ENCODE measurements at regions not wholly inside any gene's neighbourhood (a gene's known extent, or its start where the extent isn't known, plus 50 kb on each side); places are given as distances from the start of the nearest gene placed in this dataset.

GRCh38 chr15:62722237-62722636 is 320.3 kb upstream of the TPM1 start:
- no peak for DNase-seq

- no peak for DNase-seq
These were observed 316.1 kb upstream of the TPM1 start for GRCh38 chr15:62726461-62726860.

- DNase-seq, result no peak
These were observed 315.0 kb upstream of the TPM1 start for GRCh38 chr15:62727501-62727900.

GRCh38 chr15:62730825-62731224 is 311.7 kb upstream of the TPM1 start:
- DNase-seq, result no peak

- DNase-seq, result no peak
These were observed 310.5 kb upstream of the TPM1 start for GRCh38 chr15:62732078-62732477.

GRCh38 chr15:62734706-62735105 is 307.8 kb upstream of the TPM1 start:
- DNase-seq, result no peak

- DNase-seq, result no peak
These were observed 305.8 kb upstream of the TPM1 start for GRCh38 chr15:62736756-62737155.

- no peak for DNase-seq
These were observed 305.0 kb upstream of the TPM1 start for GRCh38 chr15:62737551-62737950.

GRCh38 chr15:62739082-62739481 is 303.5 kb upstream of the TPM1 start:
- no peak for DNase-seq

GRCh38 chr15:62739507-62739906 is 303.0 kb upstream of the TPM1 start:
- DNase-seq, result no peak

- DNase-seq, result no peak
These were observed 302.2 kb upstream of the TPM1 start for GRCh38 chr15:62740141-62741004.

- no peak for DNase-seq
These were observed 301.4 kb upstream of the TPM1 start for GRCh38 chr15:62741106-62741505.

- DNase-seq, result peak in 2 of 6 experiments; percentile 11 to 21
These were observed 300.0 kb upstream of the TPM1 start for GRCh38 chr15:62742409-62743171.

- DNase-seq, result no peak
These were observed 296.8 kb upstream of the TPM1 start for GRCh38 chr15:62745621-62746225.

- no peak for DNase-seq
These were observed 294.4 kb upstream of the TPM1 start for GRCh38 chr15:62748196-62748595.

GRCh38 chr15:62749036-62749815 is 293.3 kb upstream of the TPM1 start:
- DNase-seq, result no peak

- DNase-seq, result no peak
These were observed 292.1 kb upstream of the TPM1 start for GRCh38 chr15:62750471-62750870.

- DNase-seq, result no peak
These were observed 289.7 kb upstream of the TPM1 start for GRCh38 chr15:62752657-62753517.

- no peak for DNase-seq
These were observed 288.9 kb upstream of the TPM1 start for GRCh38 chr15:62753518-62754221.

- DNase-seq, result no peak
These were observed 286.1 kb upstream of the TPM1 start for GRCh38 chr15:62756326-62756994.

- DNase-seq, result no peak
These were observed 285.6 kb upstream of the TPM1 start for GRCh38 chr15:62756995-62757360.
